Cardiac fibroblast (primary cell): ENCODE measurements at regions not wholly inside any gene's neighbourhood (a gene's known extent, or its start where the extent isn't known, plus 50 kb on each side); places are given as distances from the start of the nearest gene placed in this dataset.

Experiments used
- DNase-seq, 2 donors: peaks; one replicate each; pipeline versions ENCODE4 v3.0.0 to v3.0.0-alpha.2; 2010; ENCODE audit warnings: low read depth in 2 of 2
- H3K4me3 ChIP-seq, 2 donors: replicated peaks in 1 of 2; 1 replicate in 1 of 2; 2 replicates in 1 of 2; pipeline ENCODE4 v1.5.1; 2011; ENCODE audit warnings: low read depth in 2 of 2, low read length in 2 of 2, mild to moderate bottlenecking in 2 of 2, moderate library complexity in 1 of 2
- CTCF ChIP-seq: IDR thresholded peaks from one replicate; pipeline ENCODE4 v1.5.1; 2011; ENCODE audit warnings: low read depth, mild to moderate bottlenecking, low read length, inconsistent platforms

- H3K4me3 ChIP-seq = no peak overlapping the region
- no peak for TF ChIP-seq CTCF
- no peak for DNase-seq
Measured at GRCh38 chr5:143987264-143987663, 175.3 kb downstream of the HMHB1 start.

GRCh38 chr5:143987751-143988560 lies 176.0 kb downstream of the HMHB1 start:
- DNase-seq = no peak
- no peak for TF ChIP-seq CTCF
- H3K4me3 ChIP-seq = no peak overlapping the region

DNA sequence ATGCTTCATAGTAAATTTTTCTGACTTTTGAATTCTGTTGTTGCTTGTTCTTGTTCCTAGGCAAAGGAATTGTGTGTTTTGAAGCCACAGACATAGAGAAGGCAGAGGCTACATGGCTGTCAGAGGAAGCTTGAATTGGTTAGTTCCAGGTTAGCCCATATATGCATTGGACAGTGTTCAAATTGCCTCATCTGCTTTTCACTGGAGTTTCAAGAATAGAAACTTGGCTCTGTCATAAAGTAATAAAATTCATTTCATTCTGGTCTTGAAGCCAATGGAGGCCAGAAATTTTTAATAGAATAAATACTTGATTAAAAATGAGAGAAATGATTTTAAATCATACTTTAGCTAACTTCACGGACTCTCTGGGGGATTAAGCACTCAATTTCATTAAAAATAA lies 178.0 kb downstream of the YIPF5 start:
- H3K4me3 ChIP-seq = no peak overlapping the region
- no peak for DNase-seq
- TF ChIP-seq CTCF = no peak

- TF ChIP-seq CTCF = no peak
- no peak overlapping the region for H3K4me3 ChIP-seq
- DNase-seq = no peak
Measured at GRCh38 chr5:144002876-144003275, 167.6 kb downstream of the YIPF5 start.

DNA sequence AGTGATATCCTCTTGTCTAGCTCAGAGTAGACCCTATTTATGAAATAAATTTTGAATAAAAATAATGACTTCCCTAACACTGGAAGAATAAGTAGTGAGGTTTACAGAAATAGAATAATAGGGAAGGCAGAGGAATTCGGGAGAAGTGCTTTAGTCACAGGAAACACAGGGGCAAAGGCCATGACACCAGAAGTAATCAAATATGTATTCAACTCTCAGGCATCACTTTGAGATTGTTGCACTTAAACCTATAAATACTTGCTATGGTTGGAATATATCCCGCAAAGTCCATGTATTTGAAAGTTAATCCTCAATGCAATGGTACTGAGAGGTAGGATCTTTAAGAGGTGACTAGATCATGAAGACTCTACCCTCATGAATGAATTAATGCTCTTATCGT lies 166.8 kb downstream of the YIPF5 start:
- no peak for TF ChIP-seq CTCF
- DNase-seq = no peak

DNA sequence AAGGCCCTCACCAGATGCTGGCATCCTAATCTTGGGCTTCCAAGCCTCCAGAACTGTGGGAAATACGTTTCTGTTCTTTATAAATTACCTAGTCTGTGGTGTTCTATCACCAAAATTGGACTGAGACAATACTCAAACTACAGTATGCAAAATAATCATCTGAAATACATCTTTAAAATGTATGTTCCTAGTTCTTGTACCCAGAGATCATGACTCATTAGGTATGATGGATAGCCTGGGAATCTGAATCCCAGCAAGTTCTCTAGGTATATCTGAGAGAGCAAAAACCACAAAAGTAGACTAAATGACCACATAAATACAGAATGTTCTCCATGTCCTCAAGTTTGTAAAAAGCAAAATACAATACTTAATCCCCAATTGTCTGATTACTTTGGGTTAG lies 166.3 kb downstream of the YIPF5 start:
- no peak overlapping the region for H3K4me3 ChIP-seq
- DNase-seq = peak in 1 of 2 donors; percentile 79
- TF ChIP-seq CTCF = no peak

More for the DNA sequence above, 166.8 kb downstream of the YIPF5 start:
- H3K4me3 ChIP-seq = no peak overlapping the region

GRCh38 chr5:144004751-144005150 lies 165.7 kb downstream of the YIPF5 start:
- no peak for TF ChIP-seq CTCF
- no peak overlapping the region for H3K4me3 ChIP-seq
- no peak for DNase-seq
